Loucy (cell line): ENCODE measurements at regions not wholly inside any gene's neighbourhood (a gene's known extent, or its start where the extent isn't known, plus 50 kb on each side); places are given as distances from the start of the nearest gene placed in this dataset.

ENCODE experiments used
- H2AFZ ChIP-seq: fragments of 200-600 bp; sonication (generic); 2 replicates; pipeline ENCODE4 v1.6.0; 2016; ENCODE audit warnings: antibody characterized with exemption, mild to moderate bottlenecking, low read length, moderate library complexity
- H3F3A ChIP-seq: fragments of 200-600 bp; 2 replicates; pipeline ENCODE4 v1.6.0; 2016; ENCODE audit warnings: antibody characterized with exemption, low read depth, mild to moderate bottlenecking
- H3K27me3 ChIP-seq: fragments of 200-600 bp; sonication (generic); 2 replicates; pipeline ENCODE4 v1.6.1; 2014; ENCODE audit warnings: low read length, mild to moderate bottlenecking; ENCODE audit not compliant: insufficient read depth, poor library complexity, severe bottlenecking
- H3K36me3 ChIP-seq: fragments of 200-600 bp; sonication (generic); 2 replicates; pipeline ENCODE4 v1.6.1; 2016; ENCODE audit warnings: low read length; ENCODE audit not compliant: insufficient read depth
- H3K4me1 ChIP-seq: fragments of 200-600 bp; sonication (generic); 2 replicates; pipeline ENCODE4 v1.5.1; 2014; ENCODE audit warnings: low read length, mild to moderate bottlenecking; ENCODE audit not compliant: insufficient read depth, poor library complexity, severe bottlenecking
- H3K4me2 ChIP-seq: fragments of 200-600 bp; sonication (generic); 2 replicates; pipeline ENCODE4 v1.6.0; 2014; ENCODE audit warnings: antibody characterized with exemption, low read length, low read depth, mild to moderate bottlenecking; ENCODE audit not compliant: poor library complexity, severe bottlenecking
- H3K4me3 ChIP-seq: fragments of 200-600 bp; sonication (generic); 2 replicates; pipeline ENCODE4 v1.5.1; 2014; ENCODE audit warnings: low read length, mild to moderate bottlenecking, mixed read lengths; ENCODE audit not compliant: poor library complexity, severe bottlenecking
- H3K79me2 ChIP-seq: fragments of 200-600 bp; sonication (generic); 2 replicates; pipeline ENCODE4 v1.6.1; 2014; ENCODE audit warnings: low read length; ENCODE audit not compliant: insufficient read depth
- H3K9ac ChIP-seq: fragments of 200-600 bp; sonication (generic); 2 replicates; pipeline ENCODE4 v1.6.0; 2014; ENCODE audit warnings: mild to moderate bottlenecking, low read depth, low read length, moderate library complexity; ENCODE audit not compliant: poor library complexity, severe bottlenecking
- H3K9me2 ChIP-seq: fragments of 200-600 bp; sonication (generic); replicated peaks from 2 replicates; pipeline ENCODE4 v1.6.1; 2016; ENCODE audit warnings: low read depth, low read length, mixed read lengths
- H3K9me3 ChIP-seq: fragments of 200-600 bp; sonication (generic); 2 replicates; pipeline ENCODE4 v1.6.1; 2014; ENCODE audit warnings: mild to moderate bottlenecking, antibody characterized with exemption, low read length, low read depth; ENCODE audit not compliant: insufficient read depth
- H4K20me1 ChIP-seq: fragments of 200-600 bp; sonication (generic); 2 replicates; pipeline ENCODE4 v1.6.0; 2014; ENCODE audit warnings: antibody characterized with exemption, low read length, mild to moderate bottlenecking; ENCODE audit not compliant: insufficient read depth, poor library complexity, severe bottlenecking
- EZH2phosphoT487 ChIP-seq: fragments of 200-600 bp; IDR thresholded peaks from 2 replicates; pipeline ENCODE4 v1.6.1; 2018; ENCODE audit warnings: antibody characterized with exemption, mild to moderate bottlenecking, moderate library complexity, borderline replicate concordance
- TF ChIP-seq, protein P1 (sequence below): fragments of 200-600 bp; sonication (generic); conservative IDR thresholded peaks from 2 replicates; pipeline ENCODE4 v1.5.1; 2014; ENCODE audit warnings: mild to moderate bottlenecking, antibody characterized with exemption, low read length

DNA sequence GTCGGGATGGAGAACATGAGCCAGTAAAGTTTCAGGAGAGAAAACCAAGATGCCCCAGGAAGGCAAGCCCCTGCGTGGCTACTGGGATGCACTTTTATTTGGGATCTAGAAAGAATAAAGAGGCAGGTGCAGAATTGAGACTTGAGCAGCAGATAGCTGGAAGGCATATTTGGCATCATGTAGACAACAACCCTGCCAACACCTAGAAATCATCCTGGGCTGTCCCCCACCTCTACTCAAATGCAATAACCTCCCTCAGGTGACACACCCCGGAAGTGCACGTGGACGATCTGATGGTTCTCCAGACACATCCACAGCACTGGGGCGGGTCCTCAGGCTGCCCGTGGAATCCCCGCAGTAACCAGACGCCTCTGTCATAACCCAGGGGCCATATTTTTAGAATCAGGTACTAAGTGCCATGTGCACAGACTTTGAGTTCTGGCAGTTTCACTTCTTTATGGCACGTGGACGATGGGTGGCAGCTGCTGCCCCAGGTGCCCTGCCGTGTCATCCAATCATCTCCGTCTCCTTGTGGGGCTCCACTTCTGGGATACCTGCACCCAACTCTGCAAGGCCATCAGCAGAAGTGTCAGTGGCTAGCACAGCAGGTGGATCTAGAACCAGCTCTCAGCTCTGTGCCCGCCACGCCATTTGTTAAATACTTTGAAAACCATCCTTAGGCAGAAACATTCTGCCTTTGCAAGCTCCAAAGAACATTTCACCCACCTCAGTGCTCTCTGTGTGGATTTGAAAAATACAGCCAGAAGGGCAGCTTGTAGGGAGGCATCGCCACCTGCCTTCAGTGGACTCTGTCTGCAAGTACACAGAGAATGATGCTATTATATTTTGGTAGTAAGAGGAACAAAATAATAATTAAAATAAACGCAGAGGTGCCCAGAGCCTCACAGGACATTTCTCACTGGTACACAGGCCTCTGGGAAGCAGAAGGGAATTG, 771.7 kb upstream of the TMEM132C start:
- no peaks in the 10 kb centered on the region for H3K9me3 ChIP-seq
- no peak overlapping the region for H3K4me3 ChIP-seq
- TF ChIP-seq, protein P1, sequence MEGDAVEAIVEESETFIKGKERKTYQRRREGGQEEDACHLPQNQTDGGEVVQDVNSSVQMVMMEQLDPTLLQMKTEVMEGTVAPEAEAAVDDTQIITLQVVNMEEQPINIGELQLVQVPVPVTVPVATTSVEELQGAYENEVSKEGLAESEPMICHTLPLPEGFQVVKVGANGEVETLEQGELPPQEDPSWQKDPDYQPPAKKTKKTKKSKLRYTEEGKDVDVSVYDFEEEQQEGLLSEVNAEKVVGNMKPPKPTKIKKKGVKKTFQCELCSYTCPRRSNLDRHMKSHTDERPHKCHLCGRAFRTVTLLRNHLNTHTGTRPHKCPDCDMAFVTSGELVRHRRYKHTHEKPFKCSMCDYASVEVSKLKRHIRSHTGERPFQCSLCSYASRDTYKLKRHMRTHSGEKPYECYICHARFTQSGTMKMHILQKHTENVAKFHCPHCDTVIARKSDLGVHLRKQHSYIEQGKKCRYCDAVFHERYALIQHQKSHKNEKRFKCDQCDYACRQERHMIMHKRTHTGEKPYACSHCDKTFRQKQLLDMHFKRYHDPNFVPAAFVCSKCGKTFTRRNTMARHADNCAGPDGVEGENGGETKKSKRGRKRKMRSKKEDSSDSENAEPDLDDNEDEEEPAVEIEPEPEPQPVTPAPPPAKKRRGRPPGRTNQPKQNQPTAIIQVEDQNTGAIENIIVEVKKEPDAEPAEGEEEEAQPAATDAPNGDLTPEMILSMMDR = no peak
- TF ChIP-seq EZH2phosphoT487 = no peak
- H3K4me2 ChIP-seq = no peak overlapping the region
- H3K36me3 ChIP-seq = no peaks in the 10 kb centered on the region
- H4K20me1 ChIP-seq = no peaks in the 10 kb centered on the region
- no peaks in the 10 kb centered on the region for H3F3A ChIP-seq
- no peaks in the 10 kb centered on the region for H3K4me1 ChIP-seq
- H3K9me2 ChIP-seq = no peaks in the 10 kb centered on the region
- no peak overlapping the region for H3K9ac ChIP-seq
- H3K79me2 ChIP-seq = no peaks in the 10 kb centered on the region
- H2AFZ ChIP-seq = no peak overlapping the region
- H3K27me3 ChIP-seq = no peaks in the 10 kb centered on the region

DNA sequence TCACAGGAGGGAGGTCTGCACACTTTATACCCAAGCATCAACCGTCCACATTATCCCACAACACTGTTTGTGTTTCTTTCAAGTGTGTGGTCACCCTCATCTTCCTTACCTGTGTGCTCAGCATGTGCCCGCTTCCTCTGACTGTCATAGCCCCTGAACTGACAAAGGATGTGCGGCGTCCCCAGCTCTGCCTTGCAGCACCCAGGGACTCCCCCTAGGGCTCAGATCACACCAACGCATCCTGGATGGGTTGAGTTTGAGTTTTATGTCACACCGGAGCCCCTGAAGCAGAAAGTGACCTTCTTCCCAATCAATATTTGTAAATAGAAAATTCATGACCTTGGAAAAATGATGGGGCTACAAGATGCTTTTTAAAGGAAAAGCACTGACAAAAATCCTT, 770.7 kb upstream of the TMEM132C start:
- Histone ChIP-seq H3F3A (no peaks in the 10 kb centered on the region), H3K9me3 (no peaks in the 10 kb centered on the region), H3K4me2 (no peak overlapping the region), H3K4me1 (no peaks in the 10 kb centered on the region), H3K9me2 (no peaks in the 10 kb centered on the region), H3K79me2 (no peaks in the 10 kb centered on the region), H3K4me3 (no peak overlapping the region), H3K9ac (no peak overlapping the region), H2AFZ (no peak overlapping the region), H3K36me3 (no peaks in the 10 kb centered on the region), H4K20me1 (no peaks in the 10 kb centered on the region), H3K27me3 (no peaks in the 10 kb centered on the region)
- no peak for TF ChIP-seq EZH2phosphoT487
- TF ChIP-seq, protein P1 = peak; percentile 36; the same call in 1 of the 2 replicates

DNA sequence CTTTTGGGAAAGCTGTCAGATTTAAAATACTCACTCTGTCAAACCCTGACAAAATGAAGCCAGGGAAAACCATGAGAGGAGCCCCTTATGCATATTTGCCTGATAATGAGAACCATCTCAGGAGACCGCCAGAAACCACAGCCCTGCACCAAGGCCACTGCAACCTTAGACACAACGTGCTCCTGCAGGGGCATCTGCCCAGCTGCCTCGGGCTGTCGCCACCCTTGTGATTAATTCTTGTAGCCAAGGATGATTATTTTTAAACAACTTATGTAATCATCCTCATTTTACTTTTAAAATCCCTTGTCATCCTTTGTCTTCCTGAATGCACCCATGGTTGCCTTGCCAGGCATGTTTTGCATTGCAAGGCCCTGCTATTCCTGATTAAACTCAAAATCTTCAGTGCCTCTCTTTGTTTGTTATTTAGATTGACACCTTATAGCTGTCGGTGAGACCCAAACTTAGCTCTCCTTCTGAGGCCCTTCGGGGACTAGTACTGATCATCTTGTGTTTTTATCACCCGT, 766.4 kb upstream of the TMEM132C start:
- no peaks in the 10 kb centered on the region for H3K79me2 ChIP-seq
- no peaks in the 10 kb centered on the region for H3F3A ChIP-seq
- H3K27me3 ChIP-seq = no peaks in the 10 kb centered on the region
- no peaks in the 10 kb centered on the region for H3K4me1 ChIP-seq
- H3K9ac ChIP-seq = no peak overlapping the region
- H2AFZ ChIP-seq = no peak overlapping the region
- no peak overlapping the region for H3K4me3 ChIP-seq
- H3K9me2 ChIP-seq = no peaks in the 10 kb centered on the region
- no peak overlapping the region for H3K4me2 ChIP-seq
- TF ChIP-seq EZH2phosphoT487 = no peak
- TF ChIP-seq, protein P1 = no peak
- no peaks in the 10 kb centered on the region for H3K9me3 ChIP-seq
- no peaks in the 10 kb centered on the region for H4K20me1 ChIP-seq
- H3K36me3 ChIP-seq = no peaks in the 10 kb centered on the region
